ENCODE measurements at regions not wholly inside any gene's neighbourhood (a gene's known extent, or its start where the extent isn't known, plus 50 kb on each side); places are given as distances from the start of the nearest gene placed in this dataset.
A peak's percentile ranks its signal among the peaks of the same experiment; 100 is the strongest.

GRCh38 chr14:98133806-98134205, 1138.2 kb downstream of the BCL11B start:
- no peaks in the 10 kb centered on the region for H3K9me3 Mint-ChIP-seq
- peaks cover 0 to 7% of the 10 kb centered on the region in 2 donors for H3K27me3 Mint-ChIP-seq
- H3K36me3 Mint-ChIP-seq, result no peaks in the 10 kb centered on the region
- no peak for DNase-seq (ENCODE audit: low spot score)
- H3K27ac Mint-ChIP-seq, result no peak overlapping the region
- no peak for ATAC-seq
- peaks cover 42 to 47% of the 10 kb centered on the region in 2 donors for H3K4me1 Mint-ChIP-seq (ENCODE audit: low read depth in 2 of 2)
- no peak overlapping the region for H3K4me3 Mint-ChIP-seq

GRCh38 chr14:98136012-98136789, 1135.8 kb downstream of the BCL11B start:
- Mint-ChIP-seq H3K9me3 (no peaks in the 10 kb centered on the region), H3K27ac (peak overlapping the region in 1 of 2 donors; percentile 57), H3K4me3 (peak overlapping the region; percentile 28), H3K36me3 (no peaks in the 10 kb centered on the region), H3K27me3 (peaks cover 0 to 7% of the 10 kb centered on the region in 2 donors), H3K4me1 (ENCODE audit: low read depth in 2 of 2) (peaks cover 33 to 49% of the 10 kb centered on the region in 2 donors)
- DNase-seq (ENCODE audit: low spot score) (no peak), ATAC-seq (peak in 1 of 2 donors; percentile 36)

- Mint-ChIP-seq H3K4me3 (no peak overlapping the region), H3K9me3 (no peaks in the 10 kb centered on the region), H3K27me3 (peaks cover 0 to 7% of the 10 kb centered on the region in 2 donors), H3K27ac (peak overlapping the region; percentile 57 to 77), H3K4me1 (ENCODE audit: low read depth in 2 of 2) (peaks cover 26 to 41% of the 10 kb centered on the region in 2 donors), H3K36me3 (no peaks in the 10 kb centered on the region)
- ATAC-seq (no peak), DNase-seq (ENCODE audit: low spot score) (no peak)
Observed at GRCh38 chr14:98137131-98138025, 1134.6 kb downstream of the BCL11B start.

GRCh38 chr14:98138666-98139065, 1133.3 kb downstream of the BCL11B start:
- Mint-ChIP-seq H3K4me3 (peak overlapping the region; percentile 32), H3K27ac (peak overlapping the region; percentile 63 to 77), H3K4me1 (ENCODE audit: low read depth in 2 of 2) (peaks cover 25 to 37% of the 10 kb centered on the region in 2 donors), H3K27me3 (peaks cover 0 to 2% of the 10 kb centered on the region in 2 donors), H3K9me3 (no peaks in the 10 kb centered on the region), H3K36me3 (no peaks in the 10 kb centered on the region)
- ATAC-seq (no peak), DNase-seq (ENCODE audit: low spot score) (peak; percentile 69)

- peaks cover 20 to 34% of the 10 kb centered on the region in 2 donors for H3K4me1 Mint-ChIP-seq (ENCODE audit: low read depth in 2 of 2)
- no peak for DNase-seq (ENCODE audit: low spot score)
- H3K27ac Mint-ChIP-seq, result peak overlapping the region; percentile 45 to 79
- H3K9me3 Mint-ChIP-seq, result no peaks in the 10 kb centered on the region
- peaks cover 0 to 2% of the 10 kb centered on the region in 2 donors for H3K27me3 Mint-ChIP-seq
- H3K4me3 Mint-ChIP-seq, result no peak overlapping the region
- ATAC-seq, result no peak
- no peaks in the 10 kb centered on the region for H3K36me3 Mint-ChIP-seq
Observed at GRCh38 chr14:98140862-98141530, 1131.0 kb downstream of the BCL11B start.

GRCh38 chr14:98143566-98143965, 1128.4 kb downstream of the BCL11B start:
- DNase-seq (ENCODE audit: low spot score) (no peak), ATAC-seq (no peak)
- Mint-ChIP-seq H3K4me3 (no peak overlapping the region), H3K4me1 (ENCODE audit: low read depth in 2 of 2) (peaks cover 11 to 23% of the 10 kb centered on the region in 2 donors), H3K27me3 (no peaks in the 10 kb centered on the region), H3K36me3 (no peaks in the 10 kb centered on the region), H3K9me3 (no peaks in the 10 kb centered on the region), H3K27ac (no peak overlapping the region)

- Mint-ChIP-seq H3K9me3 (no peaks in the 10 kb centered on the region), H3K36me3 (no peaks in the 10 kb centered on the region), H3K27me3 (no peaks in the 10 kb centered on the region), H3K27ac (no peak overlapping the region), H3K4me3 (no peak overlapping the region), H3K4me1 (ENCODE audit: low read depth in 2 of 2) (peaks cover 7 to 14% of the 10 kb centered on the region in 2 donors)
- no peak for DNase-seq (ENCODE audit: low spot score)
- ATAC-seq, result no peak
Observed at GRCh38 chr14:98144964-98145363, 1127.0 kb downstream of the BCL11B start.

GRCh38 chr14:98146416-98146815, 1125.6 kb downstream of the BCL11B start:
- no peak for ATAC-seq
- peaks cover 3 to 5% of the 10 kb centered on the region in 2 donors for H3K4me1 Mint-ChIP-seq (ENCODE audit: low read depth in 2 of 2)

GRCh38 chr14:98154254-98154653, 1117.7 kb downstream of the BCL11B start:
- Mint-ChIP-seq H3K9me3 (no peaks in the 10 kb centered on the region), H3K27me3 (peaks cover 0 to 10% of the 10 kb centered on the region in 2 donors), H3K36me3 (no peaks in the 10 kb centered on the region), H3K27ac (no peak overlapping the region), H3K4me3 (no peak overlapping the region), H3K4me1 (ENCODE audit: low read depth in 2 of 2) (peaks cover 0 to 3% of the 10 kb centered on the region in 2 donors)
- no peak for ATAC-seq
- no peak for DNase-seq (ENCODE audit: low spot score)

More at GRCh38 chr14:98146416-98146815, 1125.6 kb downstream of the BCL11B start:
- no peak for DNase-seq (ENCODE audit: low spot score)
- Mint-ChIP-seq H3K36me3 (no peaks in the 10 kb centered on the region), H3K4me3 (no peak overlapping the region), H3K9me3 (no peaks in the 10 kb centered on the region), H3K27me3 (no peaks in the 10 kb centered on the region), H3K27ac (no peak overlapping the region)

GRCh38 chr14:98156411-98156810, 1115.6 kb downstream of the BCL11B start:
- Mint-ChIP-seq H3K27ac (no peak overlapping the region), H3K4me3 (no peak overlapping the region), H3K4me1 (ENCODE audit: low read depth in 2 of 2) (peaks cover 0 to 3% of the 10 kb centered on the region in 2 donors), H3K9me3 (no peaks in the 10 kb centered on the region), H3K27me3 (peaks cover 0 to 10% of the 10 kb centered on the region in 2 donors), H3K36me3 (no peaks in the 10 kb centered on the region)
- no peak for ATAC-seq
- no peak for DNase-seq (ENCODE audit: low spot score)

GRCh38 chr14:98160901-98161300, 1111.1 kb downstream of the BCL11B start:
- DNase-seq (ENCODE audit: low spot score) (no peak), ATAC-seq (no peak)
- no peaks in the 10 kb centered on the region for H3K9me3 Mint-ChIP-seq
- H3K4me1 Mint-ChIP-seq (ENCODE audit: low read depth in 2 of 2), result peaks cover 0 to 3% of the 10 kb centered on the region in 2 donors
- H3K27ac Mint-ChIP-seq, result no peak overlapping the region
- no peaks in the 10 kb centered on the region for H3K36me3 Mint-ChIP-seq
- no peak overlapping the region for H3K4me3 Mint-ChIP-seq
- H3K27me3 Mint-ChIP-seq, result peaks cover 0 to 14% of the 10 kb centered on the region in 2 donors

GRCh38 chr14:98161356-98161755, 1110.6 kb downstream of the BCL11B start:
- ATAC-seq (no peak), DNase-seq (ENCODE audit: low spot score) (no peak)
- Mint-ChIP-seq H3K4me1 (ENCODE audit: low read depth in 2 of 2) (peaks cover 0 to 4% of the 10 kb centered on the region in 2 donors), H3K4me3 (no peak overlapping the region), H3K9me3 (no peaks in the 10 kb centered on the region), H3K36me3 (no peaks in the 10 kb centered on the region), H3K27me3 (peaks cover 0 to 11% of the 10 kb centered on the region in 2 donors), H3K27ac (no peak overlapping the region)

Measured in natural killer cell treated with Interleukin-12 subunit alpha and Interleukin-12 subunit beta and Interleukin-15 and Interleukin-18, amount 100 ng/mL, for 72 hours (primary cell).